A549 (cell line): ENCODE measurements at regions not wholly inside any gene's neighbourhood (a gene's known extent, or its start where the extent isn't known, plus 50 kb on each side); places are given as distances from the start of the nearest gene placed in this dataset.

Experiments used
- ATAC-seq, 2 experiments: fragments of 200-7000 bp in 1 of 2; fragments of >200 bp in 1 of 2; cut with Nextera tagmentation in 1 of 2; cut with Tn5 transposase in 1 of 2; 3 replicates each; pipeline versions ENCODE4 v1.8.0 to v1.9.1; 2018 to 2020; ENCODE audit warnings: mild to moderate bottlenecking in 1 of 2, moderate library complexity in 1 of 2
- CTCF ChIA-PET: fragments of 300-600 bp; sonication (Branson Sonifier 250); formaldehyde crosslinking; extraction: SDS; loops from one replicate; lab custom pipeline; 2021; ENCODE audit warnings: antibody characterized with exemption, inconsistent platforms; lab: Yijun Ruan, JAX
- POLR2A ChIA-PET: fragments of 350-600 bp; formaldehyde crosslinking; extraction: SDS; loops from one replicate; lab custom pipeline; 2021; ENCODE audit warnings: antibody characterized with exemption, inconsistent platforms; lab: Yijun Ruan, JAX
- DNase-seq, 2 experiments: peaks; one replicate each; pipeline versions ENCODE4 v3.0.0 to v3.0.0-alpha.2; 2011 to 2016; ENCODE audit warnings: low read depth in 1 of 2, low spot score in 1 of 2
- FAIRE-seq: peaks from 2 replicates; lab custom pipeline; 2011; peaks lifted over from hg19 to GRCh38; lab: Jason Lieb, UNC
- H3K27ac ChIP-seq, 2 experiments: fragments of >200 bp; sonication (Bioruptor Twin); formaldehyde crosslinking; 3 replicates each; pipeline ENCODE4 v1.5.1; 2016 to 2017
- H3K4me1 ChIP-seq: fragments of >200 bp; sonication (Bioruptor Twin); formaldehyde crosslinking; 3 replicates; pipeline ENCODE4 v1.6.1; 2016
- H3K4me2 ChIP-seq: fragments of >200 bp; sonication (Bioruptor Twin); formaldehyde crosslinking; 3 replicates; pipeline ENCODE4 v1.6.1; 2016
- H3K4me3 ChIP-seq: fragments of >200 bp; sonication (Bioruptor Twin); formaldehyde crosslinking; 3 replicates; pipeline ENCODE4 v1.5.1; 2016
- H3K9me3 ChIP-seq: fragments of >200 bp; sonication (Bioruptor Twin); formaldehyde crosslinking; 3 replicates; pipeline ENCODE4 v1.6.1; 2016
- BHLHE40 ChIP-seq: IDR thresholded peaks from 2 replicates; pipeline ENCODE4 v1.6.1; 2012; ENCODE audit warnings: low read depth, low read length, inconsistent platforms
- CBX2 ChIP-seq: fragments of 200-600 bp; sonication (generic); IDR thresholded peaks from 2 replicates; pipeline ENCODE4 v1.6.1; 2016; ENCODE audit warnings: low read depth, mild to moderate bottlenecking, borderline replicate concordance
- CBX8 ChIP-seq: fragments of 200-600 bp; sonication (generic); IDR thresholded peaks from 2 replicates; pipeline ENCODE4 v1.6.1; 2016
- CEBPB ChIP-seq, 2 experiments: fragments of >200 bp in 1 of 2; sonication (Bioruptor Twin) in 1 of 2; formaldehyde crosslinking in 1 of 2; IDR thresholded peaks; 2 replicates each; pipeline ENCODE4 v1.6.1; 2012 to 2016
- CHD2 ChIP-seq: fragments of 150-350 bp; IDR thresholded peaks from 2 replicates; pipeline ENCODE4 v1.6.1; 2014; ENCODE audit warnings: low read length; ENCODE audit not compliant: partially characterized antibody
- CHD4 ChIP-seq: fragments of 200-600 bp; sonication (generic); IDR thresholded peaks from 2 replicates; pipeline ENCODE4 v1.6.1; 2016; ENCODE audit warnings: antibody characterized with exemption, mild to moderate bottlenecking, borderline replicate concordance
- EHF ChIP-seq: fragments of 250-450 bp; sonication (Bioruptor Pico); IDR thresholded peaks from 2 replicates; pipeline ENCODE4 v1.5.0; 2020; ENCODE audit warnings: mild to moderate bottlenecking
- FOSB ChIP-seq: fragments of 250-450 bp; sonication (Bioruptor Pico); IDR thresholded peaks from 2 replicates; pipeline ENCODE4 v1.5.0; 2020; ENCODE audit warnings: mild to moderate bottlenecking, moderate library complexity
- FOSL2 ChIP-seq, 2 experiments: fragments of 450-650 bp in 1 of 2; fragments of >200 bp in 1 of 2; sonication (Bioruptor Twin) in 1 of 2; formaldehyde crosslinking; IDR thresholded peaks; 2 replicates each; pipeline versions ENCODE4 v1.5.0 to v1.6.1; 2016 to 2020; ENCODE audit warnings: mild to moderate bottlenecking in 1 of 2, moderate library complexity in 1 of 2
- HOXA7 ChIP-seq: fragments of 250-450 bp; sonication (Bioruptor Pico); IDR thresholded peaks from 2 replicates; pipeline ENCODE4 v1.5.0; 2020; ENCODE audit warnings: mild to moderate bottlenecking, moderate library complexity
- HOXB13 ChIP-seq: fragments of 250-450 bp; sonication (Bioruptor Pico); IDR thresholded peaks from 2 replicates; pipeline ENCODE4 v1.5.0; 2020; ENCODE audit warnings: low read depth, mild to moderate bottlenecking, moderate library complexity
- RARB ChIP-seq: fragments of 250-450 bp; sonication (Bioruptor Pico); IDR thresholded peaks from 2 replicates; pipeline ENCODE4 v1.8.0; 2021; ENCODE audit warnings: mild to moderate bottlenecking, moderate library complexity
- ZC3H11A ChIP-seq: fragments of 450-650 bp; IDR thresholded peaks from 2 replicates; pipeline ENCODE4 v1.6.1; 2014; ENCODE audit warnings: antibody characterized with exemption, mild to moderate bottlenecking
- ZFP36 ChIP-seq: fragments of 450-650 bp; IDR thresholded peaks from 2 replicates; pipeline ENCODE4 v1.6.1; 2014; ENCODE audit warnings: borderline replicate concordance; ENCODE audit not compliant: partially characterized antibody
- WGBS: methylation state at CpG from one replicate; pipeline ENCODE4 v1.1.6; 2017; ENCODE audit errors: missing lambda C conversion rate; 5-methylcytosine and 5-hydroxymethylcytosine counted together
- TF ChIP-seq, protein P1 (sequence below): fragments of >200 bp; sonication (Bioruptor Twin); formaldehyde crosslinking; IDR thresholded peaks from 3 replicates; pipeline ENCODE4 v1.5.1; 2016
- TF ChIP-seq, protein P2 (sequence below): fragments of 200-600 bp; sonication (generic); IDR thresholded peaks from 2 replicates; pipeline ENCODE4 v1.6.1; 2016; ENCODE audit warnings: antibody characterized with exemption, mild to moderate bottlenecking, moderate library complexity
- TF ChIP-seq, protein P3 (sequence below): IDR thresholded peaks from 2 replicates; pipeline ENCODE4 v1.6.1; 2012; ENCODE audit warnings: low read depth, borderline replicate concordance

DNA sequence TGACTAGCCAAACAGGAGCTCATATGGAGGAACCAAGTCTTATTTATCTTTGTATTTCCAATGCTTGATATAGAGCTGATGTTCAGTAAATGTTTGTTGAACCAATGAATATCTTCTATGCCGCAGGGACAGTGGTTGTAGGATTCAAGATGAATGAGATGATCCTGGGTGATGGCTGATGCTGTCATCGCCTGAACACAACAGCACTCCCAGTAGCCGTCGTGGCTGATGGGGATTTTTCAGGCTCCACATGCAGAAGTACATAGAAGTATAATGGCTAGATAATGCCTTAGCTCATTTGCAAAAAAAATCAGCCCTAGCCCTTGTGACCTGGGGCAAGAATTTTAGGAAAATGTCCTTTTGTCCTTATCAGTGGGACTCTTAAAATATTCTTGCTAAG is 69.0 kb upstream of the OR13F1 start:
- Histone ChIP-seq H3K4me1 (no peaks in the 10 kb centered on the region), H3K4me2 (no peak overlapping the region), H3K4me3 (no peak overlapping the region), H3K9me3 (no peaks in the 10 kb centered on the region), H3K27ac (no peak overlapping the region)
- 14% methylated on average over 4 of the region's 4 CpGs for WGBS
- ChIA-PET CTCF (interaction anchor here (0.8 to 1.3 kb wide), 2 partner anchors 18 to 48 kb away, joined by 3 read pairs; no protein-coding TSS in a partner anchor), POLR2A (no interaction called here)
- TF ChIP-seq FOSL2 (IDR thresholded peaks at IDR 0.05), result no peak
- no peak for TF ChIP-seq FOSL2 (CRISPR knock-in tag; IDR thresholded peaks at IDR 0.05)
- TF ChIP-seq, protein P1, sequence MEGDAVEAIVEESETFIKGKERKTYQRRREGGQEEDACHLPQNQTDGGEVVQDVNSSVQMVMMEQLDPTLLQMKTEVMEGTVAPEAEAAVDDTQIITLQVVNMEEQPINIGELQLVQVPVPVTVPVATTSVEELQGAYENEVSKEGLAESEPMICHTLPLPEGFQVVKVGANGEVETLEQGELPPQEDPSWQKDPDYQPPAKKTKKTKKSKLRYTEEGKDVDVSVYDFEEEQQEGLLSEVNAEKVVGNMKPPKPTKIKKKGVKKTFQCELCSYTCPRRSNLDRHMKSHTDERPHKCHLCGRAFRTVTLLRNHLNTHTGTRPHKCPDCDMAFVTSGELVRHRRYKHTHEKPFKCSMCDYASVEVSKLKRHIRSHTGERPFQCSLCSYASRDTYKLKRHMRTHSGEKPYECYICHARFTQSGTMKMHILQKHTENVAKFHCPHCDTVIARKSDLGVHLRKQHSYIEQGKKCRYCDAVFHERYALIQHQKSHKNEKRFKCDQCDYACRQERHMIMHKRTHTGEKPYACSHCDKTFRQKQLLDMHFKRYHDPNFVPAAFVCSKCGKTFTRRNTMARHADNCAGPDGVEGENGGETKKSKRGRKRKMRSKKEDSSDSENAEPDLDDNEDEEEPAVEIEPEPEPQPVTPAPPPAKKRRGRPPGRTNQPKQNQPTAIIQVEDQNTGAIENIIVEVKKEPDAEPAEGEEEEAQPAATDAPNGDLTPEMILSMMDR, result no peak
- no peak for TF ChIP-seq RARB
- DNase-seq (no peak), ATAC-seq (no peak), FAIRE-seq (no peak)

DNA sequence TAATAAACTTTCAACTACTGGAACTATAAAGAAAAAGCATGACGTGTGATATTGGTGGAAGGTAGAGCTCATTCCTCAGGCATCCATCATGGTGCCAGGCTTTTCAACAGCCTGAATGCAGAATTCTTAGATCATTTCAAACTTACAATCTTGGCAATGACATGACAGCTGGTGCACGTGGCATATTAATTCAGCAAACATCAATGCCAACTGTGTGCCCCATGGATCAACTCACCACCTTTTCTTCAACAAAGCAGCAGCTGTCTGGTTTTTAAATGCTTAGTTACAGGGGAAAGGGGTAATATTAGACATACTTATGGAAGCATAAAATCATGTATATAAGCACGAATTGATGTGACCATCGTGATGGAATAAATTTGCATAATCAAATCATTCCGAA is 56.0 kb upstream of the OR13F1 start:
- no peak for DNase-seq
- H3K4me3 ChIP-seq, result no peak overlapping the region
- TF ChIP-seq HOXA7, result no peak
- TF ChIP-seq, protein P2, sequence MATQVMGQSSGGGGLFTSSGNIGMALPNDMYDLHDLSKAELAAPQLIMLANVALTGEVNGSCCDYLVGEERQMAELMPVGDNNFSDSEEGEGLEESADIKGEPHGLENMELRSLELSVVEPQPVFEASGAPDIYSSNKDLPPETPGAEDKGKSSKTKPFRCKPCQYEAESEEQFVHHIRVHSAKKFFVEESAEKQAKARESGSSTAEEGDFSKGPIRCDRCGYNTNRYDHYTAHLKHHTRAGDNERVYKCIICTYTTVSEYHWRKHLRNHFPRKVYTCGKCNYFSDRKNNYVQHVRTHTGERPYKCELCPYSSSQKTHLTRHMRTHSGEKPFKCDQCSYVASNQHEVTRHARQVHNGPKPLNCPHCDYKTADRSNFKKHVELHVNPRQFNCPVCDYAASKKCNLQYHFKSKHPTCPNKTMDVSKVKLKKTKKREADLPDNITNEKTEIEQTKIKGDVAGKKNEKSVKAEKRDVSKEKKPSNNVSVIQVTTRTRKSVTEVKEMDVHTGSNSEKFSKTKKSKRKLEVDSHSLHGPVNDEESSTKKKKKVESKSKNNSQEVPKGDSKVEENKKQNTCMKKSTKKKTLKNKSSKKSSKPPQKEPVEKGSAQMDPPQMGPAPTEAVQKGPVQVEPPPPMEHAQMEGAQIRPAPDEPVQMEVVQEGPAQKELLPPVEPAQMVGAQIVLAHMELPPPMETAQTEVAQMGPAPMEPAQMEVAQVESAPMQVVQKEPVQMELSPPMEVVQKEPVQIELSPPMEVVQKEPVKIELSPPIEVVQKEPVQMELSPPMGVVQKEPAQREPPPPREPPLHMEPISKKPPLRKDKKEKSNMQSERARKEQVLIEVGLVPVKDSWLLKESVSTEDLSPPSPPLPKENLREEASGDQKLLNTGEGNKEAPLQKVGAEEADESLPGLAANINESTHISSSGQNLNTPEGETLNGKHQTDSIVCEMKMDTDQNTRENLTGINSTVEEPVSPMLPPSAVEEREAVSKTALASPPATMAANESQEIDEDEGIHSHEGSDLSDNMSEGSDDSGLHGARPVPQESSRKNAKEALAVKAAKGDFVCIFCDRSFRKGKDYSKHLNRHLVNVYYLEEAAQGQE, result no peak
- TF ChIP-seq FOSB (CRISPR knock-in tag), result no peak
- no peak for TF ChIP-seq CHD2
- TF ChIP-seq, protein P1, result no peak
- TF ChIP-seq ZFP36, result no peak
- TF ChIP-seq CBX2, result no peak
- TF ChIP-seq ZC3H11A, result no peak
- no peak for TF ChIP-seq CHD4
- TF ChIP-seq, protein P3, sequence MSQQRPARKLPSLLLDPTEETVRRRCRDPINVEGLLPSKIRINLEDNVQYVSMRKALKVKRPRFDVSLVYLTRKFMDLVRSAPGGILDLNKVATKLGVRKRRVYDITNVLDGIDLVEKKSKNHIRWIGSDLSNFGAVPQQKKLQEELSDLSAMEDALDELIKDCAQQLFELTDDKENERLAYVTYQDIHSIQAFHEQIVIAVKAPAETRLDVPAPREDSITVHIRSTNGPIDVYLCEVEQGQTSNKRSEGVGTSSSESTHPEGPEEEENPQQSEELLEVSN, result no peak
- no peak for TF ChIP-seq CBX8
- TF ChIP-seq HOXB13 (CRISPR knock-in tag), result no peak
- no peak for TF ChIP-seq CEBPB (IDR thresholded peaks at IDR 0.05)
- TF ChIP-seq EHF, result no peak
- no peak for TF ChIP-seq BHLHE40
- TF ChIP-seq, all 56 proteins: peak for 0
- FAIRE-seq (no peak), ATAC-seq (no peak)
- POLR2A ChIA-PET, result no interaction called here
- H3K4me2 ChIP-seq, result no peak overlapping the region
- H3K27ac ChIP-seq, result no peak overlapping the region
- WGBS, result 3% methylated on average over 5 of the region's 5 CpGs
- no peaks in the 10 kb centered on the region for H3K4me1 ChIP-seq
- H3K9me3 ChIP-seq, result no peaks in the 10 kb centered on the region
- CTCF ChIA-PET, result no interaction called here
